T47D (cell line): ENCODE measurements at regions not wholly inside any gene's neighbourhood (a gene's known extent, or its start where the extent isn't known, plus 50 kb on each side); places are given as distances from the start of the nearest gene placed in this dataset.
"Not testable (repeated sequence)": the region's sequence is repeated elsewhere in the genome, so short reads cannot be mapped to it uniquely, and the experiment has no call there.

Experiments
- DNase-seq, 2 experiments: peaks; one replicate each; pipeline versions ENCODE4 v3.0.0 to v3.0.0-alpha.2; 2011 to 2012; ENCODE audit warnings: low read depth in 1 of 2, low spot score in 1 of 2
- JUND ChIP-seq: IDR thresholded peaks from 2 replicates; pipeline ENCODE4 v1.6.1; 2012; ENCODE audit warnings: low read depth
- in situ Hi-C: cut with HindIII; loops from 2 replicates; pipeline ENCODE4 v1.10.0; 2016; ENCODE audit warnings: low sequenced_read_pairs, low pct_unique_long_range_greater_than_20kb

DNA sequence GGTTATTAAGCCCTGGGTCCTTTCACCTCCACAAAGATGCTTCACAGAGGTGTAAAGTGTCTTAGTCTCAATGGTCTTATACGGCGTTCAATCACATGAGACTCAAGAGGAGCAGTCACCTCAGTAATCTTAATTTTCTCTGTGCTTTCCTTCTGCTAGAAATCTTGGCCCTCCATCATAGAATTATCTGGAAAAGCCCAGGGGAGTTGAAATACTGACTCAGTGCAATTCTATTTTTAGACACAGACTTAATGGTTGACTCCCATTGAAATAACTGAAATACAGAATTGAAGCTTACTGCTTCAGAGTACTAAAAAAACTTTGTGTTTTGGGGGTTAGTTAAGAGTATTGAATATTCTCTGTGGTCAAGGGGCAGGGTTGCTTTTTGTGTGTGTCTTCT lies 94.5 kb upstream of the IL15 start:
- in situ Hi-C loops: no loop called here
- no peak for TF ChIP-seq JUND

DNA sequence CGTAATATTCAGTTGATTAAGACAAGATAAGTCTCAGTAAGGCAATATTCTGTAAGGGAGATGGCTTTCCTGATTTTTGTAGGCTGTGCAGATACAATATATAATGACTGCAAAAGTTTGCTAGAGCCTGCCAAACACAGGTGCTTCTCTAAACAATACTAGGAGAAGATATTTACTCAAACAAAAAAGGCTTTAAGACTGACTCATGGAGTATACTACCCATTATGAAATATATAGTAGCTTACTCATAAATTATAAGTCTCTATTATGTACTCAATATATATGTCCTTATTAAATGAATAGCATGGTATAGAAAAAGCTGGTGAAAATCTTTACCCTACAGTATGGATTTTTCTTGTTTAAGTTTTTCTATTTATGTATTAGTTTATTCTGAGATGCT lies 93.2 kb upstream of the IL15 start:
- in situ Hi-C loops: no loop called here

More for the DNA sequence above, 94.5 kb upstream of the IL15 start:
- DNase-seq: no peak

DNA sequence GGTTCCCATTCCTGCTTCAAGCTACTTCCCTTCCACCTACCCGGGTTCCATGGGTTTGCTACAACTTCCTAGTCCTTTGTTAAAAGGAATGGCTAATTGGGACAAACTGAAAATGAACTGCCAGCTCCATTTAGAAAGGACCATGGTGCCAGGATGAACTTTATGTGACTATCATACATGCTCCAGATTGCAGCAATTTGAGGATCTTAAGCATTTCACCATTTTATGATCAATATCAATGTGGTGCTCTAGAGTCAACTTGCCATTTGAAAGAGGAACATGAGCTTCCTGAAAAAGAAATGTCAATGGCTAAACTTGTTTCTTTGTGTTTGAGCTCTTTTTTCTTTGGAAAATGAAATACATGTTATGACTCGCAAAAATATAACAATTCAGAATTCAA lies 92.7 kb upstream of the IL15 start:
- in situ Hi-C loops: no loop called here
- TF ChIP-seq JUND: no peak
- DNase-seq: no peak

More for the DNA sequence above, 93.2 kb upstream of the IL15 start:
- no peak for TF ChIP-seq JUND
- DNase-seq: no peak

DNA sequence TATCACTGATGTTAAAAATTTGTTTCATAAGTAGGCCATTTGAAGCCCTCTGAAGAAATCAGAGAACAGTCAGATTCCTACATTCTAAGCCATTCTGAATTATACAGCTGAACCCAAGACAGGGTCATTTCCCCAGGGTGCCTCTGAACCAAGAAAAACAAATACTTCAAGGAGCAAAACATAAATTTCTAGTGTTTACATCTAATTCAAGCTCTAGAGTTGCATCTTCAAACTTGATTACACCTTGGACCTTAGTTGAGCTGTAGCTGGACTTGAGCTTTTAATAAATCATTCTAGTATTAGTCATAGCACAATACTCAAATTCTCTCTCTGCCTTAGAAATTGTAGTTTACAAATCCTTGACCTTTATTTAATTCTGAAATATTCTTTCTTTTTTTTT lies 87.6 kb upstream of the IL15 start:
- in situ Hi-C loops: no loop called here
- no peak for TF ChIP-seq JUND
- DNase-seq: no peak

DNA sequence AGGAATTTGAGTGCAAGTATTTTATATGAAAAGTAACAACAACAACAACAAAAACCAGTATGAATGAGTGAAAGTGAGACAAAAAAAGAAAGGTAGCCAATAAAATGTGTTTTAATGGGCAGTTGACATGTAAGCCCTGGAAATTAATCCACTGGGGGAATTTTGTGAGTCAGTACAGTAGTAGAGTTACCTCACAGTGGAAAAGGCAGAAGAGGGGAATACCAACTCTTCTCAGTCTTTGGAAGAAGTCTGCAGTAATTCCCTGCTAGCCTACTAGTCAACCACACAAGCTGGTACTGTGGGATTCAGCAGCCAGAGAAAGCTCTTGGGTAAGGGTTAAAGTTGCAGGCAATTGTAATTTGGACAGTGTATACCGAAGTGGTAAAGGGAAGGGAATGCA lies 76.3 kb upstream of the IL15 start:
- TF ChIP-seq JUND: no peak
- no peak for DNase-seq
- in situ Hi-C loops: no loop called here

DNA sequence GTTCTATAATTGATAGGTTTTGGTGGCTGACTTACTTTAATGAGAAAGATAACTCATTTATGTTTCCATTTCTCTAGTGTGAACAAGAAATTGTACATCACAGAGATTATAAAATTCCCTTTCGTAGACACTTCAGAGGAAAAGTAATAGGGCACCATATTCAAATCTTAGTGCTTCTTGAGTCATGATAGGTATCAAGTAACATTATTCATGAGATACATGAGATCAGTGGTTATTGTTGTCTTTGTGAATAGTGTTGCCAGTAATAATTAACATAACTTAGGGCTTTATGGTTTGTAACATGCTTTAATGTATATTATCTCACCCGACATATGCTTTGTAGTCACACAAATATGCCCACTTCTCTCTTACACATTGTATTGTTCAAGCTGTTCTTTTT lies 73.7 kb upstream of the IL15 start:
- no peak for DNase-seq
- TF ChIP-seq JUND: no peak
- in situ Hi-C loops: no loop called here

DNA sequence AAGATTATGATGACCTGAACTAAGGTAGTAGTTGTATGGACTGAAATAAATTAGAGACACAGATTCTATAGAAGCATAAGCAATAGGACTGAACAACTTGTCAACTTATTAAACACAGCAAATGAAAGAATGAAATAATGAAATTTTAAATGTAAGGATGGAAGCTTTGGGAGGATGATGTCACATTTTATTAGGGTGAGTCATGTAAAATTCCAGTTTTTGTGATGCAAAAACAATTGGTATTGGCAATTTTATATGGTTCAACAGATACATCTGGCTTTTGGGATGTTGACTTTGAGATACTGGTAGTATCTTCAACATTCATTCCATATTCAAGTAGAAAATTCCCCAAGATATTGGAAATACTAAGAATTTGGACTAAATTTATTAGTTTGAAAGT lies 72.7 kb upstream of the IL15 start:
- no peak for DNase-seq
- TF ChIP-seq JUND: no peak
- in situ Hi-C loops: no loop called here

DNA sequence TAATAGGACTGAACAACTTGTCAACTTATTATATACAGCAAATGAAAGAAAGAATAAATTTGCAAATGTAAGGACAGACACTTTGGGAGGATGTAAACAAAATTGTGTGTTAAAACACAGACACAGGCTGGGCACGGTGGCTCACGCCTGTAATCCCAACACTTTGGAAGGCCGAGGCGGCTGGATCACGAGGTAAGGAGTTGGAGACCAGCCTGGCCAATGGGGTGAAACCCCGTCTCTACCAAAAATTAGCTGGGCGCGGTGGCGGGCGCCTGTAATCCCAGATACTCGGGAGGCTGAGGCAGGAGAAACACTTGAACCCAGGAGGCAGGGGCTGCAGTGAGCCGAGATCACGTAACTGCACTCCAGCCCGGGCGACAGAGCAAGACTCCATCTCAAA lies 71.4 kb upstream of the IL15 start:
- in situ Hi-C loops, DNase-seq: not testable (repeated sequence)

DNA sequence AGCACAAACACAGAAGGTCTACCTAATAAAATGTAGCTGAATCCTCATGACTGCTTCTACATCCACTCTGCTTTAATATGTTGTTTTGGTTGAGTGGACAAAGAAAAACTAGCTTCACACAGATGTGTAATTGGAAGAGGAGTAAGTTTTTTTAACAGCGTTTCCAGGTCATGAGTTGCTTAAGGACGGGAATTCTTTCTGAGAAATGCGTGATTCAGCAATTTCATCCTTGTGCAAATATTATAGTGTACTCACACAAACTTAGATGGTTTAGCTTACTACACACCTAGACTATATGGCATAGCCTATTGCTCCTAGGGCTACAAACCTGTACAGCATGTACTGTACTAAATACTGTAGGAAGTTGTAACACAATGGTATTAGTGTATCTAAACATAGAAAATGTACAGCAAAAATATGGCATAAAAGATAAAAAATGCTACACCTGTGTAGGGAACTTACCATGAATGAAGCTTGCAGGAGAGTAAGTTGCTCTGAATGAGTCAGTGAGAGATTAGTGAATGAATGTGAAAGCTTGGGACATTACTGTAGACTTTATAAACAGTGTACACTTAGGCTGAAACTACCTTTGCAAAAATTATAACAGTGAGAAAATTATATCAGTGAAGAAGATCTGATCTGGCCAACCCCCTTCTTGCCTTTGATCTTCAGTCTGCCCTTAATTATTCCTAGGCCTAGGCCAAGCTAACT lies 70.8 kb upstream of the IL15 start:
- DNase-seq: no peak
- in situ Hi-C loops: no loop called here
- no peak for TF ChIP-seq JUND

DNA sequence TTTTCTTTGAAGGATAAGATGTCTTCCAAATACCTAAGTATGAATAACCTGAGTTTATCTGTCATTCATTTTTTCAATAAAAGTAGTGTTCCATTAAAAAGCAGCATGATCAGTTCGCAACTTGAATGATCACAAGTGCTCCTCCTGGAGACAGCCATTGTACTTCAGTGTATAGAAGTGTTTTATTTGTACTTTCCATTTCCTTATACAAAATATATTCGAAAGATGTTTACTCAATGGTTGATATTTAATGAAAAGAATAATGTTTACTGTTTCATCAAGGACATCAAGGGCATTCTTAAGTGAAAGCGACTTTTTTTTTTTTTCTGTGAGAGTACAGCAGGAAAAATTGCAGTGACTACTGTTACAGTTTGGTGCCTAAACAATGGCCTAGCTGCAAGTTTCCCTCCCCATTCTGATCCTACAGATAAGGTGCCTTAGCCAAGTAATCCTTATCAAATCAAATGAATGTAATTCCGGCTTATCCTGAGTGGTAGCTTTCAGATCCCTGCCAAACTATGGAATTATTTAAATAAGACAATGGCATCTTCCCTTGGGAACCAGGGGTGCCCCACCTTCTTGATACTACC lies 69.0 kb upstream of the IL15 start:
- DNase-seq: no peak
- in situ Hi-C loops: no loop called here
- TF ChIP-seq JUND: no peak

DNA sequence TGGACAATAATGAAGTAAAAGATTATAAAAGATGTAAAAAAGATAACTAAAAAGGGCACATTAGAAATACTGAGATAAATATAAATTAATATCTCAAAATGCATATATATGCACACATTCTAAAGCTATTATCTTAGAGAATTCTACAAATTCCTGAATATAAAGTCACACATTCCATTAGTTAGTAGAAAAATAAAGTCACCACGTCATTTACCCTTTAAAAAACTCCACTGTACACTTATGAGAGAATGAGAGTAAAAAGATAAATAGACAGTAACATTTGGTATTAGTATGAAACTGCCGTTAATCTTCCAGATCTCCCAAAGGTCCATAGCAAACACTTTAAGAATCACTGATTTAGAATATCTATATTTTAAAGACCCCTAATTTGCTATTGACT lies 67.2 kb upstream of the IL15 start:
- in situ Hi-C loops: no loop called here
- no peak for TF ChIP-seq JUND
- DNase-seq: no peak

DNA sequence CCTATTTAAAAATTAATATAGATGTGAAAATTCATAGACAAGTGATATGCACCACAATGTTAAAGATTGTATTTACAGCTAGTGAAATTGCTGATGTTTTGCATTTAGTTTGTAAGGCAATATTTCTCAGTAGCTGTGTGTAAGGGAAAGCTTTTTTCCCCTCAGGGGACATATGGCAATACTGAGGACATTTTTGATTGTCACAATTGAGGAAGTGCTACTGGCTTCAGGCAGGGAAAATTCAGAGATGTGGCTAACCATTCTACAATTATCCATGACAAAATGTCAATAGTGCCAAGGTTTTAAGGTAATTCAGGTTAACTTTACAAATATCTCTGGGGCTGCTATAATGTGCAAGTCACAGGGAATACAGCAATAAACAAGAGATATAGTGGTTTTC lies 66.1 kb upstream of the IL15 start:
- no peak for DNase-seq
- in situ Hi-C loops: no loop called here
- no peak for TF ChIP-seq JUND

DNA sequence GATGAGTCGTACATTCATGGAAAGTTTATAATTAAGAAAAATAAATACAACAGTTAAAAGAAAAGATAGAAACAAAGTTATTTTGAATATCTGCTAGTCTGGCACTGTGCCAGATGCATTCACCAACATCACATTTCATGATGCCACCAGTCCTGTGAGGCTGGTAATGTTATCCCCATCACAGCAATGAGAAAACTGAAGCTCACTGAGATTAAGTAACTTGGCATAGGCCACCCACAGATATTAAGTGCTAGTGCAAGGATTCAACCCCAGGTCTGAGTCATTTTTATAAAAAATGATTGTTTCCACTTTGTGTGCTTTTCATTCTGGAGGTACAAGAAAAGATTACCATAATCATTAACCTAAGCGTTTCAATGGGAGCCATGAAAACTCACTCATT lies 65.0 kb upstream of the IL15 start:
- DNase-seq: no peak
- no peak for TF ChIP-seq JUND
- in situ Hi-C loops: no loop called here

DNA sequence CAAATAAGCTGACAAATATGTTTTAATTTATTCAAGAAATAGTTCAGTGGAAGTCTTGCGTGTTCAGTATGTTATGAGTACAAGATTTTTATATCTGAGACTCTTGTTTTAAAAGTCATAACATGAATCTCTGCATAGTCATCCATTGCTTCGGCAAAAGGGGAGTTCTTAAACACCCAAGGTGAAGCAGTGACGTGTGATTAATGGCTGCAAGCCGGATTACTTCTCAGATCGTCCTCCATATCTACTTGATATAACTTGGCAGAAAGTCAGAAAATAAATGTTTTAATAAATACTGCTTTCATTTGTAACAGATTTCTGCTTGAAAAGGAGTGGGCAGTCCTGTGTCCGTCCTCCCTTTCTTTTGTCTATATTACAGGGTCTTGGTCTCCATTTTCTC lies 64.6 kb upstream of the IL15 start:
- no peak for TF ChIP-seq JUND
- in situ Hi-C loops: no loop called here
- DNase-seq: no peak
